ENCODE measurements at regions not wholly inside any gene's neighbourhood (a gene's known extent, or its start where the extent isn't known, plus 50 kb on each side); places are given as distances from the start of the nearest gene placed in this dataset.
"Not testable (repeated sequence)": the region's sequence is repeated elsewhere in the genome, so short reads cannot be mapped to it uniquely, and the experiment has no call there.

DNA sequence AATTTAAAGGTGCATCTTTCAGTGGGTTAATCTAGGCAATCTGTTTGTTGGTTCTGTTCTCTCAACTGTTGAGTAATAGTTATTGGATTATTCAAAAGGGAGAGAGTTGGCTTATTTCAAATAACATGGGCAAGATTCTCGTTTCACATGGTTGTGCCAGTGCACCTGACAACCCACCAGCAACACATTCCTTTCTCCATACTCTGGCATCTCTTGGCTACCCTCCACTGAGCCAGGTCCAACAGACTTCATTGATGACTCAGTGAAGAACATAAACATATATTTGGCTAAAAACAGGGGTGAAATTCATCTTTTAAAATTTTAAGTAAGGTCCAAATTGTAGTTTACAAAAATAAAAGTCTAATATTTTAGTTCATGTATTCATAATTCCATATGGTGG, 967.2 kb downstream of the RPA4 start:
- no peak for DNase-seq
- no peak overlapping the region for H3K27ac Mint-ChIP-seq

DNA sequence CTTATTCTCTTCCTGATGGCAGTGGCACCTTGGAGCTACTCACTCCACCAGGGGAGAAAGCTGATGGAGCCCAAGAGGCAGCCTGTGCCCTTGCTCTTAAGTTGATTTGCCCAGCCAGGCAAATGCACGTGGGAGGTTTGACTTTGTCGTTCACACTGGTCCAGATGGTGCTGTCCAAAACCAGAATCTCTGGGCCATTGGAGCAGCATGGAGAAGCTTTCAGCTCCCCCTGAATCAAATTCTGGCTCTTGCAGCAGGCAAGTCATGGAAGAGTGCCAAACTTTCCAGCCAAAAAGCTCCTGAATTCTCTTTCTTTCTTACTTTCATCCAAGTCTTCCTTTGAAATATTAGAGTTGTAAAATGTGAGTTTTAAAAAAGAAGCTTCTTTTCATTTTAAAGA, 970.4 kb downstream of the RPA4 start:
- Mint-ChIP-seq H3K27ac (no peak overlapping the region), H3K27me3 (no peaks in the 10 kb centered on the region), H3K9me3 (no peaks in the 10 kb centered on the region), H3K4me1 (no peaks in the 10 kb centered on the region), H3K4me3 (no peak overlapping the region), H3K36me3 (ENCODE audit: low read depth) (no peaks in the 10 kb centered on the region)
- DNase-seq: no peak
- intact Hi-C loops (cut with micrococcal nuclease): no loop called here

More for the DNA sequence above, 967.2 kb downstream of the RPA4 start:
- intact Hi-C loops (cut with micrococcal nuclease): no loop called here
- Mint-ChIP-seq H3K36me3 (ENCODE audit: low read depth) (no peaks in the 10 kb centered on the region), H3K27me3 (no peaks in the 10 kb centered on the region), H3K9me3 (peaks cover 5% of the 10 kb centered on the region), H3K4me3 (no peak overlapping the region), H3K4me1 (no peaks in the 10 kb centered on the region)

DNA sequence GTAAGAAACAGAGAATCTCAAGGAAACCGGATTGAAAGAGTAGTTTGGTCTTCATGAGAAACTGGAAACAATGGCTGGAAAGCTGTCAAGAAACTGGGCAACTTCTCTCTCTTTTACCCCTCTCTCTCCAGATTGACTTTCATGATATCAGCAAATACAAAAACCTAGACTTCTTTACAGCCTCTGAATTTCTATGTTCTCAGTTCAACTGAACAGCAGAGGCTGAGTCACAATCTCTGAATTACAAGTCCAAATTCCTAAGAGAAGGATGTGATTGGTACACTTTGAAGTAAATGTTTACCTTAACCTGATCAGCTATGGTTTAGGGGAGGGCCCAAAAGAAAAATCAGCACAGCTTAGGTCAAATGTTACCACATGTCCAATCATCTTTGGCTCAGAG, 974.9 kb downstream of the RPA4 start:
- Mint-ChIP-seq H3K27me3 (no peaks in the 10 kb centered on the region), H3K4me1 (no peaks in the 10 kb centered on the region), H3K27ac (no peak overlapping the region), H3K9me3 (no peaks in the 10 kb centered on the region), H3K4me3 (no peak overlapping the region), H3K36me3 (ENCODE audit: low read depth) (no peaks in the 10 kb centered on the region)
- intact Hi-C loops (cut with micrococcal nuclease): no loop called here
- DNase-seq: no peak

DNA sequence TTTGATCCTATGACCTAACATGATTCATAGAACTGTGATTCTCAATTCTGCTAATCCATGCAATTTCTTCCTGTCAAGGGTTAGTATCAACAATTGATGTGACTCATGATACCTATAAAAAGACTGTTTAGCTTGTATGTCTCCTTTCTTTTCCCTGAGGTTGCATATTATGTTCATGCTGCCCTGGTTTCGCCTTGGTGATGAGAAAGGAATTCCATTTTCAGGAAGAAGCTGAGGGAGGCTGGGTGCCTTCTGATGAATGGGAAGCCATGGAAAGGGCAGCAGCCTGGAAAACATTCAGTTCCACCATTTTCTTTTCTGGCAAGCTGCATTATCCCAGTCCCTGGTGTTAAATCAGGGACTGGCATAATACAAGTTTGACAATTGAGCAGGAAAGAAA, 976.5 kb downstream of the RPA4 start:
- no peak overlapping the region for H3K4me3 Mint-ChIP-seq
- no peaks in the 10 kb centered on the region for H3K4me1 Mint-ChIP-seq
- no peaks in the 10 kb centered on the region for H3K9me3 Mint-ChIP-seq
- no peak overlapping the region for H3K27ac Mint-ChIP-seq
- no peaks in the 10 kb centered on the region for H3K36me3 Mint-ChIP-seq (ENCODE audit: low read depth)
- H3K27me3 Mint-ChIP-seq: no peaks in the 10 kb centered on the region
- intact Hi-C loops (cut with micrococcal nuclease): no loop called here
- DNase-seq: no peak

DNA sequence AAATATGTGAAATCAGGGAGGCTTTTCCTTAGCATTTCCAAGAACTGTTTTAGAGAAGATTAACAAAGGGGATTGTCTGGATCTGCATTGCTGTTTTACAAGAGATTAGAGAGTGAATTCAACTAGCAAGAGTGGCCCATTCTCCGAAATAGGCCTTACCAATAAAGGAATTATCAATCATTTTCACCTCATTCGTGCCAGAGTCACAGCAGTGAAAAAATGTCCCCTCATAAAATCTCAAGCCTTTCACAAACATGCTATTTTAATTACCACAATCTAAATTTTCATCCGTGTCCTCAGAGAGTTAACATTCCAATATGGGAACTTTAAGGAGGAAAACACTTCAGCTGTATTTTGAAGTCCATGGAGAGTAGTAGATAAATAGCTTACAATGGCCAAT, 979.6 kb downstream of the RPA4 start:
- Mint-ChIP-seq H3K27me3 (no peaks in the 10 kb centered on the region), H3K36me3 (ENCODE audit: low read depth) (no peaks in the 10 kb centered on the region), H3K4me1 (no peaks in the 10 kb centered on the region)

DNA sequence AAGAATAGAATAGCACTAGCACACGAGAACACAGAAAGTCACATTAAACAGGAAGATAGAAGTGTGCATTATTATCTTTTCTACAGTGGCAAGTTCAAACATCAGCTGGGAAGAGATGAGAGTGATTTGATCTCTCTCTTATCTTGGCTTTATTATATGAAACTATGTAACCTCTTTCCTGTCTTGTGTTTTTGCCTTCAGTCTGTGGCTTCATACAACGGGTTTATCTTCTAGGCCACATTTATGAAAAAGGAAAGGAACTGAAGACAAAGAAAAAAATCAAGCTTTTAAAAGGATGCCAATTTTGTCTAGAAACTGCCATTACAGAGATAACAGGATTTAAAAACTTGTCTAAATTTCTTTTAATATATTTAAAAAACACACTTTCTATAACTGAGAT, 983.6 kb downstream of the RPA4 start:
- Mint-ChIP-seq H3K36me3 (ENCODE audit: low read depth) (no peaks in the 10 kb centered on the region), H3K4me1 (no peaks in the 10 kb centered on the region), H3K27me3 (no peaks in the 10 kb centered on the region), H3K4me3 (no peak overlapping the region), H3K9me3 (no peaks in the 10 kb centered on the region), H3K27ac (no peak overlapping the region)
- DNase-seq: no peak
- intact Hi-C loops (cut with micrococcal nuclease): no loop called here

More for the DNA sequence above, 979.6 kb downstream of the RPA4 start:
- DNase-seq: no peak
- Mint-ChIP-seq H3K9me3 (no peaks in the 10 kb centered on the region), H3K27ac (no peak overlapping the region), H3K4me3 (no peak overlapping the region)
- intact Hi-C loops (cut with micrococcal nuclease): no loop called here

DNA sequence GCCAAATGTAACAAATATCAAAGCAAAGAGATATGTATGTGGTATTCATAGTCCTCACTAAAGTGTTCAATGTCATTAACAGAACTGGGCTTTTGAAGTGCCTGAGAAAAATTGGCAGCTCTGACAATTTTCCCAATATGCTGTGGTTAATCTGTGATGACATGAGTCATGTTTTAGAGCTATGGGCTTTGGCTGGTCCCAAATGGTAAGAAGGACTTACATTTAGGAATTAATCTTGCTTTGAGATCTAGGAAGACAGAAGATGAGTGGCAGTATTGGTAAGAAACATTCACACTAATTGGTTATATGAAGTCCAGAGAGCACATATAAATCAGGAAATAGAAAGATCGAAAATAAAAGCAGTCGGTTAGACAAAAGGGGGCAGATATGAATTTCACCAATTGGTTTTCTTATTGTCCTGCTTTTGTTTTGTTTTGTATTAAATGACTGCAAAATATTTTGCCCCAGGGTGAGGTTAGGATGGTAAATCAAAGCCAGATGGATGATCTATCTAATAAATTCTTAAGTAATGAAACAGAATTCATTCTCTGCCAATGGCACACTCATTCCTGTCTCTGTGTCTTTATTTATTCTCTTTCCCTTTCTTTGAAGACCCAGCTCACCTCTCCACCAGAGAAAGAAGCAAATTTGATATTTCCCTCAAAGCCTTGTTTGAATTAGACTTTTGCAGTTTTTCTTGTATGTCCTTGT, 993.1 kb downstream of the RPA4 start:
- Mint-ChIP-seq H3K4me3 (no peak overlapping the region), H3K27me3 (no peaks in the 10 kb centered on the region), H3K36me3 (ENCODE audit: low read depth) (no peaks in the 10 kb centered on the region), H3K4me1 (no peaks in the 10 kb centered on the region), H3K9me3 (no peaks in the 10 kb centered on the region), H3K27ac (no peak overlapping the region)
- intact Hi-C loops (cut with micrococcal nuclease): no loop called here
- DNase-seq: no peak

DNA sequence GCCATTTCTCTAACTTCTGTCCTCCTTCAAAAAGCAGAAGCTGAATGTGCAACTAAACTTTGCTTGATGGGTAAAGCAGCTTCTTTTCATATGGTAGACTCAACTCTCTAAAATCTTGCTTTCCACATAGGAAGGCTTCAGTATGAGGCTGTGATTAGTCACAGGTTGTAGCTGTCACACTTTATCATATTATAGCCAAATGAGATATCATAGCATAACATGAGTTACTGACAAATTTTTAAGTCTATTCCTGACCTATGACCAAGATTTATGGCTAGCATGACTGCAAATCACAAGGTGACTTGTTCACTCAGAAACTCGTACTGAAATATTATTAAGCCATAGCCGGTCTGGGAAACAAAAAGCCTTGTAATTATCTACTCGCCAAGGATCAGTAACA, 998.6 kb downstream of the RPA4 start:
- no peak overlapping the region for H3K4me3 Mint-ChIP-seq
- DNase-seq: no peak
- no peaks in the 10 kb centered on the region for H3K4me1 Mint-ChIP-seq
- H3K27ac Mint-ChIP-seq: no peak overlapping the region
- H3K36me3 Mint-ChIP-seq (ENCODE audit: low read depth): no peaks in the 10 kb centered on the region
- no peaks in the 10 kb centered on the region for H3K9me3 Mint-ChIP-seq
- H3K27me3 Mint-ChIP-seq: no peaks in the 10 kb centered on the region
- intact Hi-C loops (cut with micrococcal nuclease): no loop called here

DNA sequence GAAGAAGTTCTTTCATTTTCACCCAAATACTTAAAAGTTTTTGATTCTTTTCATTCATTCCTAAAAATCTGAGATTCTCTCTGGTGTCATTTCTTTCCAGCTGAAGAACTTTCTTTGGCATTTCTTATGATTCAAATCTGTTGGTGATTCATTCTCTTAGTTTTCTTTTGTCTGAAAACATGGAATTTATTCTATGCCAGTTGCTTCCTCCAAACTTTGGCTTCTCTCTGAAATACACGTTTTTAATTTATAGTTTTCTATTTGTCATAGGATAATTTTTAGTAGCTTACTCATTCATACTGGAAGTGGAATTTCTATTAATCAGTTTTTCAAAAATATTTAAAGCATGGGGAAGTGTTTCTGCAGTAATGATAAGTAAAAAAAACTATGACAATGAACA, 1012.0 kb downstream of the RPA4 start:
- Mint-ChIP-seq H3K4me1 (no peaks in the 10 kb centered on the region), H3K9me3 (no peaks in the 10 kb centered on the region), H3K4me3 (no peak overlapping the region), H3K27ac (no peak overlapping the region), H3K36me3 (ENCODE audit: low read depth) (no peaks in the 10 kb centered on the region), H3K27me3 (no peaks in the 10 kb centered on the region)
- intact Hi-C loops (cut with micrococcal nuclease): no loop called here
- DNase-seq: no peak

DNA sequence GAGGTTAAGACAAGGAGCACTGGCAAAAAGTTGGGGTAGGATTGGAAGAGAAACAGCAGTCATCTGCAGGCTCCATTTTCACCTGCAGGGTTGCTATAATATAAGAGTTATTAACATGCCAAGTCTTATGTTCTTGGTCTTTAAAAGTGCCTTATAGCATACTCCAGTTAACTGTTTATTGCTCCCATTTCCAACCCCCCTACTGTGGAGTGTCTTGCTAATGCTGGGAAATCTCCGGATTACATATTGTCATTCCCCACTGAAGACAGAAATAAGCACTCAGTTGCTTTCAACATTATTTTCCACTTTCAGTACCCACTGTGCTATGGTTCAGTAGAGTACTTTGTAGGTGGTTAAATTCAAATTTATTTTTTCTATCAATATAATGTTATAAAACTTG, 1014.3 kb downstream of the RPA4 start:
- no peak for DNase-seq

DNA sequence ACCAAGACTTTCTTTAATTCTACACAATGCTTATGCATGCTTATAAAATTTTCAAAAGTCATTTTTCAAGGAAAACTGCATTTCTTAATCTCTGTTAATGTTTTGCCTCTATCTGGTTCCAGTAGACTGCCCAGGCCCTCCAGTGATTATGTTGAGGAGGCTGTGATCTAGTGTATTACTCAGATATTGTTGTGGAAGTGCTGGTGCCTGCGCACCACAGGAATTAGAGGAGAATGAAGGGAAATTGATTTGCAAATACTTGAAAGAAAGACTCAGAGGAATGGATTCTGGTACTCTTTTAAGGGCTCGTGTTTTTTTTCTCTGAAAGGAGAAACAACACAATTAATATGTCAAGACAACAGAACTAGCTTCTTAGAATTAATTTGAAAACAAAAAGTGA, 1015.1 kb downstream of the RPA4 start:
- Mint-ChIP-seq H3K27ac (no peak overlapping the region), H3K4me1 (no peaks in the 10 kb centered on the region), H3K27me3 (no peaks in the 10 kb centered on the region), H3K4me3 (no peak overlapping the region), H3K9me3 (no peaks in the 10 kb centered on the region), H3K36me3 (ENCODE audit: low read depth) (no peaks in the 10 kb centered on the region)
- DNase-seq: no peak
- intact Hi-C loops (cut with micrococcal nuclease): no loop called here

More for the DNA sequence above, 1014.3 kb downstream of the RPA4 start:
- H3K4me3 Mint-ChIP-seq: no peak overlapping the region
- intact Hi-C loops (cut with micrococcal nuclease): no loop called here
- no peaks in the 10 kb centered on the region for H3K36me3 Mint-ChIP-seq (ENCODE audit: low read depth)
- H3K9me3 Mint-ChIP-seq: no peaks in the 10 kb centered on the region
- H3K4me1 Mint-ChIP-seq: no peaks in the 10 kb centered on the region
- H3K27me3 Mint-ChIP-seq: no peaks in the 10 kb centered on the region
- no peak overlapping the region for H3K27ac Mint-ChIP-seq

DNA sequence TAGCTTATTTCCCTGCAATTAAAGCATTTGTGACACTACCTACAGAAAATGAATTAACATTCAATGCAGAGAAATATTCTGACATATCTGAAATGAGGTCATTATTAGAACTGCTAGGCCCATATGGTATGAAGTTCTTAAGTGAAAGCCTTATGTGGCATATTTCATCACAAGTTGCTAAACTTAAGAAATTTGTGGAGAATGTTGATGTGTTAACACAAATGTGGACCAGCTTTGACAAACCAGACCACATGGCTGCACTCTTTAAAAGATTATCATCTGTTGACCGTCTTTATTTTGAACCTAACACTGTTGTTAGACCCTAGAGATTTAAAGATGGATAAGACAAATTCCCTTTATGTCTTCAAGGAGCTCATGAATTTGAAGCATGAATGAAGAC, 1024.1 kb downstream of the RPA4 start:
- H3K27ac Mint-ChIP-seq: no peak overlapping the region
- intact Hi-C loops (cut with micrococcal nuclease): no loop called here
- no peaks in the 10 kb centered on the region for H3K4me1 Mint-ChIP-seq
- DNase-seq: no peak
- no peaks in the 10 kb centered on the region for H3K27me3 Mint-ChIP-seq
- no peaks in the 10 kb centered on the region for H3K36me3 Mint-ChIP-seq (ENCODE audit: low read depth)
- no peak overlapping the region for H3K4me3 Mint-ChIP-seq
- H3K9me3 Mint-ChIP-seq: no peaks in the 10 kb centered on the region

DNA sequence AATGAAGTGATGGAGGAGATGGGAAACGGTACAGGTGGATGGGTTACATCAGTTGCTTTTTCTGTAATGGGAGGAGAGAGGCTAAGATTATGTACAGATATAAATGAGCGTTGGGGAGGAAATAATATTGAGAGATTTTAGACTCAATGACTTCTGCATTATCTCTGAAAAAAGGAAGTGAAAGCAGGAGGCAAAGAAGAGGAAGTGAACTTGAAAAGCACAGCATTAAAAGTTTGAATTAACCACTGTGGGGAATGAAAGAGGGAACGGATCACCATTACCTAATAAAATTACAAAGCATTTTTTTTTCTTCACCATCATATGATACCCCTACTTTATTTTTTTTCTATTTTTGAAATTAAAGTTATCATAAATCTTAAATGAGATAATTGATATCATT, 1025.5 kb downstream of the RPA4 start:
- Mint-ChIP-seq H3K4me1 (no peaks in the 10 kb centered on the region), H3K4me3 (no peak overlapping the region), H3K27ac (no peak overlapping the region), H3K27me3 (no peaks in the 10 kb centered on the region), H3K9me3 (no peaks in the 10 kb centered on the region), H3K36me3 (ENCODE audit: low read depth) (no peaks in the 10 kb centered on the region)
- DNase-seq: no peak
- intact Hi-C loops (cut with micrococcal nuclease): no loop called here

DNA sequence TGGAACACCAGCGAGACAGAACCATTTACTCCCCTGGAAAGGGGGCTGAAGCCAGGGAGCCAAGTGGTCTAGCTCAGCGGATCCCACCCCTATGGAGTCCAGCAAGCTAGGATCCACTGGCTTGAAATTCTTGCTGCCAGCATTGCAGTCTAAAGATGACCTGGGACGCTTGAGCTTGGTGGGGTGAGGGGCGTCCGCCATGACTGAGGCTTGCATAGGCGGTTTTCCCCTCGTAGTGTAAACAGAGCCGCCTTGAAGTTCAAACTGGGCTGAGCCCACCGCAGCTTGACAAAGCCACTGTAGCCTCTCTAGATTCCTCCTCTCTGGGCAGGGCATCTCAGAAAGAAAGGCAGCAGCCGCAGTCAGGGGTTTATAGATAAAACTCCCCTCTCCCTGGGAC, 1031.7 kb downstream of the RPA4 start:
- intact Hi-C loops (cut with micrococcal nuclease); H3K27me3 Mint-ChIP-seq: not testable (repeated sequence)

DNA sequence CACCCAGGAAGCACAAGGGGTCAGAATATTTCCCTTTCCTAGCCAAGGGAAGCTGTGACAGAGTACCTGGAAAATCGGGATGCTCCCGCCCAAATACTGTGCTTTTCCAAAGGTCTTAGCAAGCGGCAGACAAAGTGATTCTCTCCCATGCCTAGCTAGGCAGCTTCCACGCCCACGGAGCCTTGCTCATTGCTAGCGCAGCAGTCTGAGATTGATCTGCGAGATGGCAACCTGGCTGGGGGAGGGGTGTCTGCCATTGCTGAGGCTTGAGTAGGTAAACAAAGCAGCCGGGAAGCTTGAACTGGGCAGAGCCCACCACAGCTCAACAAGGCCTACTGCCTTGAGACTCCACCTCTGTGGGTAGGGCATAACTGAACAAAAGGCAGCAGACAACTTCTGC, 1037.5 kb downstream of the RPA4 start:
- DNase-seq; H3K9me3 Mint-ChIP-seq; H3K27me3 Mint-ChIP-seq; H3K4me1 Mint-ChIP-seq; intact Hi-C loops (cut with micrococcal nuclease); H3K4me3 Mint-ChIP-seq; H3K27ac Mint-ChIP-seq; H3K36me3 Mint-ChIP-seq (ENCODE audit: low read depth): not testable (repeated sequence)

More for the DNA sequence above, 1031.7 kb downstream of the RPA4 start:
- not testable (repeated sequence) for H3K4me3 Mint-ChIP-seq; H3K27ac Mint-ChIP-seq; H3K9me3 Mint-ChIP-seq; H3K4me1 Mint-ChIP-seq; DNase-seq; H3K36me3 Mint-ChIP-seq (ENCODE audit: low read depth)

All from activated CD4-positive, alpha-beta T cell treated with anti-CD3 and anti-CD28 coated beads, Interleukin-2, amount 10 ng/mL, durations not matched to agents 24 days and 14 days (primary cell).